IMR-90 (cell line): ENCODE measurements at regions not wholly inside any gene's neighbourhood (a gene's known extent, or its start where the extent isn't known, plus 50 kb on each side); places are given as distances from the start of the nearest gene placed in this dataset.

Experiments
- ATAC-seq: fragments of 200-7000 bp; cut with Tn5 transposase; 2 replicates; pipeline ENCODE4 v1.9.1; 2020; ENCODE audit warnings: low read depth, mild to moderate bottlenecking, moderate library complexity
- BruUV-seq: library from RNA; stranded (reverse); fragments of 400-500 nt; replicated peaks from 2 replicates; lab custom pipeline; 2021; lab: Mats Ljungman, UMichigan
- CTCF ChIA-PET: fragments of 300-600 bp; formaldehyde crosslinking; extraction: SDS; loops from one replicate; lab custom pipeline; 2021; ENCODE audit warnings: antibody characterized with exemption; lab: Yijun Ruan, JAX
- POLR2A ChIA-PET: fragments of 300-600 bp; sonication (Branson Sonifier 250); formaldehyde crosslinking; loops from one replicate; lab custom pipeline; 2022; ENCODE audit warnings: antibody characterized with exemption; ENCODE audit not compliant: unreplicated experiment; lab: Charles Lee
- DNase-seq: peaks from one replicate; pipeline ENCODE4 v3.0.0; 2013
- H2AFZ ChIP-seq: replicated peaks from 2 replicates; pipeline ENCODE3; 2013; ENCODE audit warnings: low read length, mild to moderate bottlenecking; ENCODE audit not compliant: poor library complexity
- H2AK5ac ChIP-seq: 2 replicates; pipeline ENCODE4 v1.6.1; 2013; ENCODE audit warnings: low read depth, low read length, inconsistent platforms
- H2AK9ac ChIP-seq: replicated peaks from 2 replicates; pipeline ENCODE3; 2013; ENCODE audit warnings: mild to moderate bottlenecking, low read depth, low read length, moderate library complexity; ENCODE audit not compliant: poor library complexity
- H2BK120ac ChIP-seq: 2 replicates; pipeline ENCODE4 v1.6.1; 2013; ENCODE audit warnings: low read depth, low read length, inconsistent platforms
- H2BK15ac ChIP-seq: 3 replicates; pipeline ENCODE4 v1.6.1; 2013; ENCODE audit warnings: low read depth, low read length, inconsistent platforms
- H2BK20ac ChIP-seq: 2 replicates; pipeline ENCODE4 v1.6.1; 2013; ENCODE audit warnings: low read depth, mild to moderate bottlenecking, inconsistent platforms, low read length, moderate library complexity
- H2BK5ac ChIP-seq: 2 replicates; pipeline ENCODE4 v1.6.1; 2013; ENCODE audit warnings: mild to moderate bottlenecking, low read depth, low read length, inconsistent platforms; ENCODE audit not compliant: poor library complexity, severe bottlenecking
- H3K14ac ChIP-seq: replicated peaks from 2 replicates; pipeline ENCODE4 v1.6.1; 2013; ENCODE audit warnings: low read depth, low read length, inconsistent platforms
- H3K18ac ChIP-seq: 2 replicates; pipeline ENCODE4 v1.6.1; 2013; ENCODE audit warnings: low read depth, low read length, control low read depth
- H3K23ac ChIP-seq: 2 replicates; pipeline ENCODE4 v1.6.1; 2013; ENCODE audit warnings: low read depth, low read length, inconsistent platforms
- H3K27ac ChIP-seq: 2 replicates; pipeline ENCODE4 v1.5.1; 2013; ENCODE audit warnings: mild to moderate bottlenecking, control low read depth, low read length; ENCODE audit not compliant: insufficient read depth
- H3K27me3 ChIP-seq: 2 replicates; pipeline ENCODE4 v1.6.1; 2013; ENCODE audit warnings: low read length; ENCODE audit not compliant: control insufficient read depth, insufficient read depth
- H3K36me3 ChIP-seq: 2 replicates; pipeline ENCODE4 v1.6.1; 2013; ENCODE audit warnings: low read length, mixed read lengths; ENCODE audit not compliant: control insufficient read depth, insufficient read depth
- H3K4ac ChIP-seq: 2 replicates; pipeline ENCODE4 v1.6.1; 2013; ENCODE audit warnings: low read depth, low read length, inconsistent platforms
- H3K4me1 ChIP-seq: 2 replicates; pipeline ENCODE4 v1.6.1; 2013; ENCODE audit warnings: low read length, mixed read lengths; ENCODE audit not compliant: control insufficient read depth, insufficient read depth
- H3K4me2 ChIP-seq: 2 replicates; pipeline ENCODE4 v1.6.1; 2013; ENCODE audit warnings: low read depth, mild to moderate bottlenecking, control low read depth, low read length, moderate library complexity
- H3K4me3 ChIP-seq: 2 replicates; pipeline ENCODE4 v1.5.1; 2013; ENCODE audit warnings: low read depth, mild to moderate bottlenecking, control low read depth, low read length, moderate library complexity; ENCODE audit not compliant: insufficient read depth
- H3K56ac ChIP-seq: 2 replicates; pipeline ENCODE4 v1.6.1; 2013; ENCODE audit warnings: low read length, inconsistent platforms; ENCODE audit not compliant: insufficient read depth; ENCODE audit errors: extremely low read depth
- H3K79me1 ChIP-seq, 2 experiments: 2 replicates each; pipeline ENCODE4 v1.6.1; 2013; ENCODE audit warnings: low read length in 2 of 2, inconsistent platforms in 1 of 2, low read depth in 1 of 2
- H3K9ac ChIP-seq: 2 replicates; pipeline ENCODE4 v1.6.1; 2013; ENCODE audit warnings: low read depth, low read length, control low read depth
- H3K9me1 ChIP-seq: 2 replicates; pipeline ENCODE4 v1.6.1; 2013; ENCODE audit warnings: low read length, inconsistent platforms; ENCODE audit not compliant: insufficient read depth
- H3K9me3 ChIP-seq: 2 replicates; pipeline ENCODE4 v1.6.1; 2013; ENCODE audit warnings: low read length; ENCODE audit not compliant: control insufficient read depth, insufficient read depth
- H4K20me1 ChIP-seq: 2 replicates; pipeline ENCODE4 v1.6.1; 2013; ENCODE audit warnings: low read length, inconsistent platforms; ENCODE audit not compliant: insufficient read depth
- H4K5ac ChIP-seq: 2 replicates; pipeline ENCODE4 v1.6.1; 2013; ENCODE audit warnings: mild to moderate bottlenecking, low read depth, low read length, control low read depth
- H4K8ac ChIP-seq, 2 experiments: 2 replicates each; pipeline ENCODE4 v1.6.1; 2013; ENCODE audit warnings: low read depth in 2 of 2, low read length in 2 of 2, control low read depth in 1 of 2, inconsistent platforms in 1 of 2
- H4K91ac ChIP-seq: 2 replicates; pipeline ENCODE4 v1.6.1; 2013; ENCODE audit warnings: low read depth, low read length, inconsistent platforms; ENCODE audit not compliant: insufficient read depth
- BHLHE40 ChIP-seq: fragments of 150-350 bp; IDR thresholded peaks from 2 replicates; pipeline ENCODE4 v1.6.1; 2016; ENCODE audit warnings: mild to moderate bottlenecking, low read depth, low read length
- CEBPB ChIP-seq: IDR thresholded peaks from 2 replicates; pipeline ENCODE4 v1.6.1; 2012; ENCODE audit warnings: low read depth, low read length, improper control_type of control experiment
- CHD1 ChIP-seq: IDR thresholded peaks from 2 replicates; pipeline ENCODE4 v1.6.1; 2012; ENCODE audit warnings: low read depth, low read length, improper control_type of control experiment
- MAFK ChIP-seq: IDR thresholded peaks from 2 replicates; pipeline ENCODE4 v1.6.1; 2012; ENCODE audit warnings: low read depth, low read length, improper control_type of control experiment
- MAZ ChIP-seq: IDR thresholded peaks from 2 replicates; pipeline ENCODE4 v1.6.1; 2012; ENCODE audit warnings: low read depth, mild to moderate bottlenecking, low read length, improper control_type of control experiment, moderate library complexity, borderline replicate concordance
- NFE2L2 ChIP-seq: fragments of 150-350 bp; IDR thresholded peaks from 2 replicates; pipeline ENCODE4 v1.6.1; 2016; ENCODE audit warnings: low read depth, mild to moderate bottlenecking, low read length
- POLR2A ChIP-seq: IDR thresholded peaks from 2 replicates; pipeline ENCODE4 v1.6.1; 2012; ENCODE audit warnings: mild to moderate bottlenecking, low read depth, low read length
- RAD21 ChIP-seq: IDR thresholded peaks from 2 replicates; pipeline ENCODE4 v1.6.1; 2012; ENCODE audit warnings: low read length, improper control_type of control experiment
- RCOR1 ChIP-seq: IDR thresholded peaks from 2 replicates; pipeline ENCODE4 v1.6.1; 2012; ENCODE audit warnings: mild to moderate bottlenecking, low read length, improper control_type of control experiment; ENCODE audit not compliant: insufficient replicate concordance
- RFX5 ChIP-seq: IDR thresholded peaks from 2 replicates; pipeline ENCODE4 v1.8.0; 2012; ENCODE audit warnings: low read depth, mild to moderate bottlenecking, low read length, moderate library complexity
- WGBS, 2 experiments: methylation state at CpG; one replicate each; pipeline versions ENCODE4 v1.1.5 to v1.1.7; 2013; ENCODE audit warnings: missing lambda C conversion rate in 2 of 2; ENCODE audit not compliant: insufficient read length in 1 of 2; ENCODE audit errors: extremely low coverage in 2 of 2; 5-methylcytosine and 5-hydroxymethylcytosine counted together
- dilution Hi-C: fragments of 300-500 bp; cut with HindIII; formaldehyde crosslinking; loops from one replicate; pipeline ENCODE4 v1.14.3; 2018; ENCODE audit warnings: low sequenced_read_pairs; ENCODE audit not compliant: unreplicated experiment
- in situ Hi-C: fragments of 300-500 bp; cut with MboI; formaldehyde crosslinking; loops from 3 replicates; pipeline ENCODE4 v1.14.3; 2019; ENCODE audit warnings: low sequenced_read_pairs, inconsistent platforms, mixed read lengths
- intact Hi-C: fragments of 100-400 bp; cut with micrococcal nuclease; formaldehyde crosslinking; loops from 2 replicates; pipeline ENCODE4 v1.10.0; 2022
- TF ChIP-seq, protein P1 (sequence below): conservative IDR thresholded peaks from 2 replicates; pipeline ENCODE4 v1.5.1; 2012; ENCODE audit warnings: mild to moderate bottlenecking, low read depth, low read length, improper control_type of control experiment
- TF ChIP-seq, protein P2 (sequence below): fragments of 150-350 bp; IDR thresholded peaks from 2 replicates; pipeline ENCODE4 v1.6.1; 2017; ENCODE audit warnings: mild to moderate bottlenecking, antibody characterized with exemption, low read length, low read depth

DNA sequence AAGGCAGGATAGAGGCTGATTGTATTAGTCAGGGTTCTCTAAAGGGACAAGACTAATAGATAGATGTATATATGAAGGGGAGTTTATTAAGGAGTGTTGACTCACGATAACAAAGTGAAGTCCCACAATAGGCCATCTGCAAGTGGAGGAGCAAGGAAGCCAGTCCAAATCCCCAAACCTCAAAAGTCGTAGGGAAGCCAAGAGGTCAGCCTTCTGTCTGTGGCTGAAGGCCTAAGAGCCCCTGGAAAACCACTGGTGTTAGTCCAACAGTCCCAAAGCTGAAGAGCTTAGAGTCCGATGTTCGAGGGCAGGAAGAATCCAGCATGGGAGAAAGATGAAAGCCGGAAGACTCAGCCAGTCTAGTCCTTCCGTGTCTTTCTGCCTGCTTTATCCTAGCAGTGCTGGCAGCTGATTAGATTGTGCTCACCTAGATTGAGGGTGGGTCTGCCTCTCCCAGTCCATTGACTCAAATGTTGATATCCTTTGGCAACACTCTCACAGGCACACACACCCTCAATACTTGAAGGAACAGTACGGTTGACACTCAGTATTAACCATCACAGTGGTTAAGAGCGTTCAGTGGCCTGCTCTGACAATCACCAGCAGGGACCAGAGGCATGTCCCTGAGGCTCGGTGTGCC, 135.6 kb downstream of the CSNK2A3 start:
- Histone ChIP-seq H2AK5ac (no peak overlapping the region), H3K9ac (no peak overlapping the region), H3K36me3 (no peaks in the 10 kb centered on the region), H3K9me1 (no peaks in the 10 kb centered on the region), H2BK20ac (no peak overlapping the region), H2BK15ac (no peak overlapping the region), H2AK9ac (no peak overlapping the region), H2BK5ac (no peak overlapping the region), H3K18ac (no peak overlapping the region), H3K79me1 (no peaks in the 10 kb centered on the region), H3K14ac (no peak overlapping the region), H2AFZ (no peak overlapping the region), H3K9me3 (no peaks in the 10 kb centered on the region), H3K4me3 (no peak overlapping the region), H4K5ac (no peak overlapping the region), H3K4me1 (no peaks in the 10 kb centered on the region), H3K56ac (no peak overlapping the region), H3K4me2 (no peak overlapping the region), H4K8ac (no peak overlapping the region), H3K27ac (no peak overlapping the region), H4K20me1 (no peaks in the 10 kb centered on the region), H4K91ac (no peak overlapping the region), H3K27me3 (peaks cover 48% of the 10 kb centered on the region), H3K23ac (no peak overlapping the region), H3K4ac (no peak overlapping the region), H2BK120ac (no peak overlapping the region)
- in situ Hi-C loops, result no loop called here
- CTCF ChIA-PET, result no interaction called here
- TF ChIP-seq POLR2A (no peak), MAFK (no peak), NFE2L2 (no peak), MAZ (no peak), RCOR1 (no peak), RFX5 (no peak), CHD1 (no peak), BHLHE40 (no peak), CEBPB (no peak), RAD21 (no peak)
- TF ChIP-seq, protein P1, sequence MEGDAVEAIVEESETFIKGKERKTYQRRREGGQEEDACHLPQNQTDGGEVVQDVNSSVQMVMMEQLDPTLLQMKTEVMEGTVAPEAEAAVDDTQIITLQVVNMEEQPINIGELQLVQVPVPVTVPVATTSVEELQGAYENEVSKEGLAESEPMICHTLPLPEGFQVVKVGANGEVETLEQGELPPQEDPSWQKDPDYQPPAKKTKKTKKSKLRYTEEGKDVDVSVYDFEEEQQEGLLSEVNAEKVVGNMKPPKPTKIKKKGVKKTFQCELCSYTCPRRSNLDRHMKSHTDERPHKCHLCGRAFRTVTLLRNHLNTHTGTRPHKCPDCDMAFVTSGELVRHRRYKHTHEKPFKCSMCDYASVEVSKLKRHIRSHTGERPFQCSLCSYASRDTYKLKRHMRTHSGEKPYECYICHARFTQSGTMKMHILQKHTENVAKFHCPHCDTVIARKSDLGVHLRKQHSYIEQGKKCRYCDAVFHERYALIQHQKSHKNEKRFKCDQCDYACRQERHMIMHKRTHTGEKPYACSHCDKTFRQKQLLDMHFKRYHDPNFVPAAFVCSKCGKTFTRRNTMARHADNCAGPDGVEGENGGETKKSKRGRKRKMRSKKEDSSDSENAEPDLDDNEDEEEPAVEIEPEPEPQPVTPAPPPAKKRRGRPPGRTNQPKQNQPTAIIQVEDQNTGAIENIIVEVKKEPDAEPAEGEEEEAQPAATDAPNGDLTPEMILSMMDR, result no peak
- TF ChIP-seq, protein P2, sequence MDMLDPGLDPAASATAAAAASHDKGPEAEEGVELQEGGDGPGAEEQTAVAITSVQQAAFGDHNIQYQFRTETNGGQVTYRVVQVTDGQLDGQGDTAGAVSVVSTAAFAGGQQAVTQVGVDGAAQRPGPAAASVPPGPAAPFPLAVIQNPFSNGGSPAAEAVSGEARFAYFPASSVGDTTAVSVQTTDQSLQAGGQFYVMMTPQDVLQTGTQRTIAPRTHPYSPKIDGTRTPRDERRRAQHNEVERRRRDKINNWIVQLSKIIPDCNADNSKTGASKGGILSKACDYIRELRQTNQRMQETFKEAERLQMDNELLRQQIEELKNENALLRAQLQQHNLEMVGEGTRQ, result no peak
- 65% methylated on average over 3 of the region's 9 CpGs; no CpG with 5 or more reads in 1 of the 2 experiments for WGBS, 2 experiments
- ATAC-seq (no peak), DNase-seq (no peak)
- dilution Hi-C loops, result no loop called here
- intact Hi-C loops, result no loop called here
- POLR2A ChIA-PET, result no interaction called here
- no TSS peak for BruUV-seq
